Right renal cortex interstitium (tissue), 3 donors: ENCODE measurements at regions not wholly inside any gene's neighbourhood (a gene's known extent, or its start where the extent isn't known, plus 50 kb on each side); places are given as distances from the start of the nearest gene placed in this dataset.

Experiments used
- DNase-seq, 3 donors: peaks; one replicate each; pipeline ENCODE4 v3.0.0-alpha.2; 2013; ENCODE audit warnings: low read depth in 3 of 3, low spot score in 2 of 3

DNA sequence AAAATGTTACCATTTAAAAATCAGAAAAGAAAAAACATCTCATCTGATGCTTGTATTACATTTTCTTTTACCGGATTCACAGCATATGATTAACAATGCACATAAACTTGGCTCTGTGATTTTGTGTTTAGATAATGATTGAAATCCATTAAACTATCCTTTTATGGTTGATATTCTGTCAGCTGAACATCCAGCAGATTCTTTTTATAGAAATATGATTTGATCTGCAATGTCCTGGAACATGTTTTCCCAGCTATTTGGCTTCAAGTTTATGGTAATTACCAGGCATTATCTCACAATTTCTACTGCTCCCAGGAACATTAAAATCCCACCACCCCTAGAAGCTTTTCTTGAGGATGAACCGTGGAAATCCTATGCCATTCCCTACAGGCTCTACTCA is 205.7 kb upstream of the TET2 start:
- no peak for DNase-seq

DNA sequence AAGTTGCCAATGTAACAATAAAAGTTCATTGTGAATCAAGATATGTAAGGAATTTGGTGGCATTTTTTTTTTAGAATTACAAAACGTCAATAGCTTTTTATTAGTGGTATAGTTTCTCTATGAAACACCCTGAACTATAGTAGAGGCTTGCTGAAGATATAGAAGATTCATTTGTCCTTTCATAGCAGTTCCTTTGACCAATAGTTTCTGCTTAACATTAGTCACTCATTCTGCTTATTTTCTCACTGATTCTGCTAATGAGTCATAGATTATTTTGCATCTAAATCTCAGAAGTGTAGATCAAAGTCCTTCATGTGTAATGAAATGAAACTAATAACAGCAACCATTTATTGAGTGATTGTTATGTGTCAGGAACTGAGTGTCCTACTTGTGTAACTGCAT is 205.0 kb upstream of the TET2 start:
- no peak for DNase-seq

DNA sequence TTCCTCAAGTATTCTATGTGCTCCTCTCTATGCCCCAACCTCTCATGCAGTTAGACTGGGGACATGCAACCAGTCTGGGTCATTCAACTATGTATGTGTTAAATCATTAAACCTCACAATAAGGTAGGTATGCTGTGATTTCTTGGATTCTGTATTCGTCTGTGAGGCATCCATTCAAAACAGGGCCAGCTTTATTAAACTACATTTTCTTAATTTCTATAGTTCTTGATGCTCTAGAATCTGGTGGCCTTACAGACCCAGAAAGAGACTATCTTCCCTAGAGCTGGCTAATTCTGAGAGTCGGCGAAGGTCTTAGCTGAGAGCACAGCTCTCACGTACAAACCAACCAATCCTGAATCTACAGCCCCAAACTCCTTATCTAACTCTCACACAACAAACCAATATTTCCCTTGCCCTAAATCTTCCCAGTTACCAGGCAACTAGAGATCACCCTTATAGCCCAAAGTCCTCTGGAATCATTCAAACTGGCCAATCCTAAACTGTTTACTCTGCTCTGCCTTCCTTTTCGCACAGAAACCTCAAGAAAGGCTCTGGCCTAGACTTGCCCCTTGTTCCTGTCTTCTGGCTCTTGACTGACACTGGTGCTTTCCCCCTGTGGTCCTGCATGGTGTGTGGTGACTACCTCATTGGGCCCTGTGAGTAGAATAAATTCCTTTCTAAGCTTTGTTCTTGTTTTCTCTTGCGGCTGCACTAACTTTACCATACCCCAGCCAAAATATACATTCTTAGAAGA is 203.5 kb upstream of the TET2 start:
- DNase-seq = no peak

DNA sequence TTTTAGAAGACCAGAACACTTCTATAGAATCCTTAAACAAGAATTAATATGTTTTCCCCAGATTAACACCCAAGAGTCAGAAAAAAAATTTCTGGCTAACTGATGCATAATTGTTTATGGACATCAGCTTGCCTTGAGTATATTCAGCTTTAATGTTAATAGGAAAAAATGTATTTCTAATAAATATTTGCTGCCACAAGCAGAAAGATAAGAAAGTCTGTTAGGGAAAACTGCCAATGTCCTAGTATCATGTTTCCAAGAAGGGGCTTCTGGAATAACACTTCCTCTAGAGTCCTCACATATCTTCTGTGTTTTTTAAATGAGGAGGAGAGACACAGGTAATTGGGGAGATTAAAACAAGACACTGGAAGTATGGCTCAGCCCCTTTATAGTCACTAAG is 202.1 kb upstream of the TET2 start:
- DNase-seq = no peak

DNA sequence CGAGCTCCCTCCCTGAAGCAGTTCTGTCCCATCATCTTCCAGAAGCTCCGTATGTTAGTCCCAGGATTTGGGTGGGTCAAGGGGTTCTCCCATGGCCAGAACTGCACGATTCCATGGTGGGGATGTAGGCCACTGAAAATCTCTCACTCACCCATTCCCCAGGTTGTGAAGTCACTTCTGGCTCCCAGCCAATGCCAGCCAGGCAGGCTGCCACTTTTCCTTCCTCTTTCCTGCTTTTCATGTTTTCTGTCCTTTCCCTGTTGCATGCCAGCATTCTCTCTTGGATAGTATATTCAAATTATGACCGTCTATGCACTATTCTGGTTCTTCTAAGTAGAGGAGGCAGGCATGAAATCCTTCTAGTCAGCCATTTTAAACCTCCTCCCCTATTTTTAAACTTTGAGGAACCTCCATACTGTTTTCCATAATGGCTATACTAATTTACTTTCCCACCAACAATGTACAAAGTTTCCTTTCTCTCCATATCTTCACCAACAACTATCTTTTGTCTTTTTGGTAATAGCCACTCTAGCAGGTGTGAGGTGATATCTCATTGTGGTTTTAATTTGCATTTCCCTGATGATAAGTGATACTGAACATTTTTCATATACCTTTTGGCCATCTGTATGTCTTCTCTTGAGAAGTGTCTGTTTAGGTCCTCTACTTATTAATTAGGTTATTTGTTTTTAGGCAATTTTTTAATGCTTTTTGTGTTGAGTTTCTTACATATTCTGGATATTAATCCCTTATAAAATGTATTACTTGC is 182.1 kb upstream of the TET2 start:
- DNase-seq = no peak

DNA sequence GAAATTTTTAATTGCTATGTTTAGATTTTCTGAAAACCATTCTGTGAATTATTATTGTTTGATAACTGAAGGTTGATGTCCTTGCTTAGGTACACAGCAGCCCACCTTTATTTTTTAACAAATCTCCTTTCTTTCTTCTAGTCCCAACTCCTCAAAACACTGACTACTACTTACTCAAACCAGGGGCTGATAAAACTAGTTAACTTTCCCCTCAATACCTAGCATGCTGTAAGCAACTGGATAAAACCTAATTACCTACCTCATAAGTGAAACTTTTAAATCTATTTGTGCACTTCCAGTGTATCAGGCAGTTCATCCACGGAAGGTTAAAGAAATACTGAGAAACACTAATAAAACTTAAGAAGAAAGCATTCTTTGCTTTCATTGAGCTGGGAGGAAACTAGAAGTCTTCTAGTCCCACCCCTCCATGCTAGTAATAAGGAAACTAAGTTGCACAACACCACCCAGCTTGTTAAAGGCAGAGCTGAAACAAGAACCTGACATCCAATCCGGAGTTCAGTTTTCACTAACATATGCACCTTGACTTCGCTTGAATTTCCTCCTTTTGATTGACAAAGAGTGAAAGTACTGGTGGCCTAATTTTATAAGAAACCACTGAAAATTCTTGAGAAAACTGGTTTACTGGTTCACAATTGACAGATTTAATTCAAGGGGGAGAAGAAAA is 180.2 kb upstream of the TET2 start:
- no peak for DNase-seq

DNA sequence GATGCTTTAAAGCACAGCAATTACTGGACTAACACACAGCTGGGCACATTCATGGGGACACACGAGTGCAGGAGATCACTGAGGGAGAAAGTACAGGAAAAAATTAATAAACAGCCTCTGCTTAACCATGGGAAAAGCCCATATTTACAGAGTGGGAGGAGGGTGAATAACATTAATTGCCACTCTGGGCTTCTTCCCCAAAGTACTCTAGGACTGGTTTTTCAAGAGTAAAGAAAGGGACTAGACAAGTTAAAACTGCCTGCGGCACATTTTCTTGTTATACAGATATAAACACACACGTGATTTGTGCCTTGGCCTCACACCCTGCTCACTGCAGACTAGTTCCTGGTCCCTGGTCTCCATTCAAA is 179.7 kb upstream of the TET2 start:
- DNase-seq = no peak

DNA sequence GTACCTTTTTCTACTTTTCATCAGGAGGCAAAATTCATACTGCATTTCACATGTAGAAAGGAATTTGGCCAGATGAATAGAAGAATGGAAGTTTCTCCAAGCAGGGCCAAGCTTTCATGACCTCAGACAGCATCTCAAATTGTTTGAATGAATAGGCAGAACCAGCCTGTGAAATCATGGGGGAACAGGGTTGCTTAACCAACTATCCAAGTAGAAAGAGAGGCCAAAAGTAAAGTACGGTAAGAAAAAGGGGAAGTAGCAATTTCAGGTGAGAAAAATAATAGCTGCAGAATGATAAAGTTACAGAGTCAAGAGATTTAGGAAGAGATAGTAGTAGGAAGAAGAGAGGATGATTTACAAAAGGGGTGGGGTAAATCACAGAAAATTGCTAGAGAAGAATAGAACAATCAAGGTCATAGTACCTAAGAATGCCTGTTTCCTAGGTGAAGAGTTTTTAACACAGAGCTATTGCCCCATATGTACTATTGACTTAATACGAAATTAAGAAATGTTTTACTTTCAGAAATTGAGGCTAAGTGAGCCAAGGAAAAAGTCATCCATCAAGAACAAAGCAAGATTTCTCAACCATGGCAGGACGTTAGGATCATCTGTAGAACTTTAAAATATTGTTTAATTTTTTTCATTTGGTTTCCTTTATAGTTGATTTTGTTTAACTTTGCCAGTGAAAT is 177.1 kb upstream of the TET2 start:
- DNase-seq = no peak

DNA sequence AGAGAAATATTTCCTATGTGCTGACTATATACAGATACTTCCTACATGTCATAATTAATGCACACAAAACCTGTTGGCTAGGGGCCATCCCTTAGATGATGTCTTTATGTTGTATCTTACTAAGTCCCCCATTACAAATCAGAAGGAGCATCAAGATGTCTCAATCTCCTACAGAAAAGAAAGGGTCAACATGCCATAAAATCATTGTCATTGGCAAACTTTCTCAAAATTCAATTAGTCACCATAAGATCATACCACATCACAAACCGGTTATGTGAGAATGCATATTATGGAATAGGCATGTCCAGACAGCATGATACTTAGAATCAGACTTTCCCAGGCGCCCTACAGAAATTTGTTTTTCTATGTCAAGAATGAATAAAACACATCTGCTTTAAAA is 175.2 kb upstream of the TET2 start:
- no peak for DNase-seq

DNA sequence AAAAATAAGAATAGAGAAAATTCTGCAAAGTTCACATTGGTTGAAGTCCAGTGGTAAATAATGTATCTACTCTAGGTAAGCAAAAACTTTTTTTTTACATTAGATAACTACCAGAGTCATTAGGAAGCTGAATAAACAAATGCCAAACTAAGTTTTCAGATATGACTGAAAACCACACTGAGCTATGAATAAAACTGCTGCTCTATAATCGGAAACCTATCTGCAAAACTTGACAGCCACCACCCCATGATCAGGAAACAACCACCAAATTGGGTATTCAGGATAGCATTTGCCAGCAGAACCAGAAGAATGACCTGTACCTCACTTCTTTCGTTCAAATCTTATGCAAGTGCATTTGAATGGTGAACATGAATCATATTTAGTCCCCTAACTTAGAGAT is 173.0 kb upstream of the TET2 start:
- DNase-seq = no peak

DNA sequence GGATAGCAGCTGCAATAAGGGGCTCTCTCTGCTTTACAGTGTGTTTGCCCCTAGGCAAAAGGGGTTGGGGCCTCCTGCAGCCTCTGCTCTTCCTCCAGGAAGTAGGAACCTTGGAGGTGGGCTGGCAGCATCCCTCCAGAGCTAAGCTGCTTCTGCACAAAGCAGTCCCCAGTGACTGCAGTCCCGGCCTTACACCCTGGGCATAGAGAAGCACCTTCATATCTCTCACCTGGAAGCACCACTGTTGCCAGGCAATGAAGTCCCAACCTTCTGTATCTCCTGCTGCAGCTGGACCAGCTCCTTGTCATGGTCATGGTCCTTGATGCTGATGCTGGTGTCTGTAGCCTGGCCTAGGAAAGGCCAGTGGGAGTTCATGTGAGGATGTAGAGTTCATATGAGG is 171.1 kb upstream of the TET2 start:
- DNase-seq = no peak

DNA sequence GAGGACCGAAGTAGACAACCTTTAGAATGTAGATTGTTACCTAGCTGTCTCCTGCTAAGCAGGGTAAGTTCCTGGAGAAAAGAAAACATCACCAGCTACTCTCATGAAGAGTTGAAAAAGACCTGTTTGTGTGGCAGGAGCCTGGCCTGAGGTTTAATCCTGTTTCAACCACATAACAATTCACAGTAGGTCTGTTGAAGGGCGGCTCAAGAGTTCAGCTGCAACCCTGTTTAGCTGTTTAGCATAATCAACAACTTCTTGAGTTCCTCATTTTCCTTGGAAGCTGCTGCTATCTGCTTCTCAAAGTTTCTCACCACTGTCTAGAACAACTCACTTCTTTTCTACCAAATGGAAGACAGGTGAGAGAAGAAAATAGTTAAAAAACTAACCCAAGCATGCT is 170.4 kb upstream of the TET2 start:
- no peak for DNase-seq

DNA sequence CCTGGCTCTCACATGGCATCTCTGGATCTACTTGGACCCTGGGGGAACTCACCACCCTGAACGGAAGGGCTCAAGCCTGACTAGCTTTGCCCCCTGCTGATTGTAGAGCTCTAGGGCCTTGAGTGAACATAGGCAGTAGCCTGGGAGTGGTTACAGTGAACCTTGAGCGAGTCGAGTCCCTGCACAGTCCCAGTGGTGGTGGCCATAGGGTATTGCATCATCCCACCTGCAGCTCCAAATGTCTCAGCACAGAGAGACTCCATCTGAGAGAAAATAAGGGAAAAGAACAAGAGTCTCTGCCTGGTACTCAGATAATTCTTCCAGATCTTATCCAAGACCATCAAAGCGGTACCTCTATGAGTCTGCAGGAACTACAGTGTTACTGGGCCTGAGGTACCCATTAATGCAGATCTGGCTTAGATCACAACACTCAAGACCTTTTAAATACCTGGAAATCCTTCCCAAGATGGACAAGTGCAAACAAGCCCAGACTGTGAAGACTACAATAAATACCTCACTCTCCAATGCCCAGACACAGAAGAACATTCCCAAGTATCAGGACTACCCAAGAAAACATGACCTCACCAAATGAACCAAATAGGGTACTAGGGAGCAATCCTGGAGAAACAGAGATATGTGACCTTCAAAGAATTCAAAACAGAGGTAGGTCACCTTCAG is 167.5 kb upstream of the TET2 start:
- no peak for DNase-seq

DNA sequence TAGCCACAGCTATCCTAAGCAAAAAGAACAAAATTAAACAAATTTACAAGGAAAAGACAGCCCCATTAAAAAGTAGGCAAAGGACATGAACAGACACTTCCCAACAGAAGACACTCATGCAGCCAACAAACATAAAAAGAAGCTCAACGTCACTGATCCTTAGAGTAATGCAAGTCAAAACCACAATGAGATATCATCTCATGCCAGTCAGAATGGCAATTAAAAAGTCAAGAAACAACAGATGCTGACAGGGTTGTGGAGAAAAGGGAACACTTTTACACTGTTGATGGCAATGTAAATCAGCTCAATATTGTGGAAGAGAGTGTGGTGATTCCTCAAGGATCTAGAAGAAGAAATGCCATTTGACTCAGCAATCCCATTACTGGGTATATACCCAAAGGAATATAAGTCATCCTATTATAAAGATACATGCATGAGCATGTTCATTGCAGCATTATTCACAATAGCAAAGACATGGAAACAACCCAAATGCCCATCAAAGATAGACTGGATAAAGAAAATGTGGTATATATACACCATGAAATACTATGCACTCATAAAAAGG is 163.0 kb upstream of the TET2 start:
- DNase-seq = no peak

DNA sequence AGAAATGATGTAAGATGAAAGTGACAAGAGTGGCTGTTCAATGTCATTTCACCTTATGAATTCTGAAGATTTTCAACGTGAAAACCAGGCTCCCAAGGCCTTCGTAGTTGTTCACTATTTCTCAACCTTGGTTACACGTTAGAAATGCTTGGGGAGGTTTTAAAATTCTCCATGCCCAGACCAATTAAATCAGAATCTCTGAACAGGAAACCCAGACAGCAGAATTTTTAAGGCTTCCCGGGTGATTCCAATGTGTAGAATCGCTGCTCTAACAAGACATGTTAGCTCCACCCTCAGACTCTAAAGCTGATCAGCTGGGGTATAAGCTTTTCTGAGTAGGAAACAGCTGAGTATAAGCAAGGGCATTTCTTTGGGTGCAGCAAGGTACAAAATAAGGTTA is 160.4 kb upstream of the TET2 start:
- no peak for DNase-seq

DNA sequence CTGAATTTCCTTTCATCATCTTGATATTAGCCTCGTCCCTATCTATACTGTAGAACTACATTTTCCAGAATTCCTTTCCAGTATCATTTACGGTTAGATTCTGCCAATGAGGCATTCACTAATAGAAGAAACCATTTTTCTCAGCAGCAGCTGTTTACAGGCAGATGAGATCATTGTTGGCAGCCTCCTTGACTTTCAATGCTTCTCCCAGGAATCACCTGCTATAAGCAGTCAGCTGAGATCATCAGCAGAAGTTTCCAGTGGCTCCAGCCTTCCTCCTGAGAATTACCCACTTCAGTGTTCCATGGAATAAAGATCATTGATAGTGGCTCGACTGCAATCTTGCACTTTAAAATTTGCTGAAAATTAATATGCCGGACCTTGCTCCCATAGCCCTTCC is 157.3 kb upstream of the TET2 start:
- DNase-seq = no peak

DNA sequence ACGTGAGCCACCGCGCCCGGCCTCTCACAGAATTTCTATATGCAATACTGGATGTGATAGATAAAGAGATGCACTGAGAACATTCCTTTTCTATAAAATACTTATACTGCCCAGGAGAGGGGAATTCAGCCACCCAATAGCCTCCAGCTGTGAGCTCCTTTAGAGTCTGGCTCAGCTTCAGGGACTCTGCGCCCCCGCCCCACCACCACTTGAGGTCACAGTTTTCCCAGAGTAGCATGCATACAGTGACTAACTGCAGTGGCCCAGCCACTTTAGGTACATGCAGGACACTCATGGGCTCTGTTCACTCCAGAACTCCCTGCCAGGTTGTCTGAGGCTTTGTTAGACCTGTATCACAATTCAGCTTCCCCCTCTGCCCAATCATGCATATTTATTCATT is 144.4 kb upstream of the TET2 start:
- DNase-seq = no peak

DNA sequence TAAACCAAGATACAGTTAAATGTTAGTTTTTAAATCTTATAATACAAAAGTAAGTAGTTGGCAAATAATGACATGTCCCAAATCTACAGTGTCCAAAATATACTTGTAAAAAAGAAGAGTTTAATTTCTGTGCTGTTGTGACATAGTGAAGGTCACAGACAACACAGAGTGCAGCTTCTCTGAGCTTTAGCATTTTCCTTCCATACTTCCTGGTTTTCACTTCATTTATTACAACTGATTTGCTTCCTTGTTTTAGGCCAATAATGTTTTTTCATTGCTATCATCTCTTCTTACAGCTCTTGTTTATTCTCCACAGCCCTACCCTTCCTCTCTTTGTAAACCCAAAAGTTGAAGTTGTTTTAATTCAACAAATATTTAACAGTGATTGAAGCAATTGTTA is 132.4 kb upstream of the TET2 start:
- no peak for DNase-seq

DNA sequence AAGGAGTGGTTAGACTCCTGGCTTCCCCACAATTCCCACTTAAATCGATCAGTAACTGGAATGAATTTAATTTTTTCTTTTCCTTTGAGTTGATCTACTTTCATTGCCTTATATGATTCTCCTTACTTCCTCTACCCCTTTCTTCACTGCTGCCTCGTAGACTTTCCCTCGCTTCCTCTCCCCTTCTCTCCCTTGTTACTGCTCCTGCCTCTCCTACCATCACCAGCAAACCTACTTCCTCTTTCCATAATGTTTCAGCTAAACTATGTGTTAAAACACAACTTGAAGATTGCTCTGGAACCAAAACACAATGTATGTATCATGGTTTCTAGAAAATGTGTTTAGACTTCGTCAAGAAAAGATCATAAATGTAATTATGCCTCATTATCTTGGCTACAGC is 132.0 kb upstream of the TET2 start:
- DNase-seq = no peak

DNA sequence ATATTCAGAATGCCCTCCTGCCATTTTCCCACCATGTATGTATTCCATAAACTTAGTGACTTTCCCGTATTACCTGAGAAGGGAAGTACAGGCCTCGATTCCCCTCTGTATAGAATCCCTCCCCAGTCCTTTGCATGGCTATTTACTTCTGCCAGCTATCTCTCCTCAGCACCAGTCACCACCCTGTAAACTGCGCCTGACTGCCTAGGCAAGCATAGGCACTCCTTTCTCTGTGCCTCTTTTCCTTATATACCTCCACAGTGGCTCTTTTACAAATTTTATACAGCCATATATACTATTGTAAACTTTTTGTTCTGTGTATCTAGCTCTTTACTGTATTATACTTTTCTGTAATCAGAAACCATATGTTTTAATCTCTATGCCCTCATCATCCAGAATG is 130.9 kb upstream of the TET2 start:
- DNase-seq = no peak
